OCI-LY7 (cell line): ENCODE measurements at regions not wholly inside any gene's neighbourhood (a gene's known extent, or its start where the extent isn't known, plus 50 kb on each side); places are given as distances from the start of the nearest gene placed in this dataset.

Experiments
- CTCF ChIP-seq: fragments of 200-600 bp; sonication (generic); conservative IDR thresholded peaks from 2 replicates; pipeline ENCODE4 v1.5.1; 2014; ENCODE audit warnings: mild to moderate bottlenecking, antibody characterized with exemption, low read length, moderate library complexity, mixed read lengths
- EZH2phosphoT487 ChIP-seq: fragments of 200-600 bp; sonication (generic); IDR thresholded peaks from 2 replicates; pipeline ENCODE4 v1.6.1; 2018; ENCODE audit warnings: low read depth, borderline replicate concordance, mild to moderate bottlenecking, mixed run types, antibody characterized with exemption, low read length, moderate library complexity, mixed read lengths

GRCh38 chr13:47226516-47226915 lies 329.7 kb upstream of the HTR2A start:
- no peak for TF ChIP-seq CTCF
- no peak for TF ChIP-seq EZH2phosphoT487
